Activated CD4-positive, alpha-beta memory T cell treated with anti-CD3 and anti-CD28 coated beads for 36 hours (primary cell): ENCODE measurements at regions not wholly inside any gene's neighbourhood (a gene's known extent, or its start where the extent isn't known, plus 50 kb on each side); places are given as distances from the start of the nearest gene placed in this dataset.
"Not testable (repeated sequence)": the region's sequence is repeated elsewhere in the genome, so short reads cannot be mapped to it uniquely, and the experiment has no call there.

ENCODE experiments used
- CTCF ChIA-PET: fragments of 350-600 bp; sonication (Branson Sonifier 250); formaldehyde crosslinking; loops from one replicate; lab custom pipeline; 2021; ENCODE audit warnings: antibody characterized with exemption, inconsistent platforms; lab: Charles Lee
- POLR2A ChIA-PET: fragments of 350-600 bp; sonication (Branson Sonifier 250); formaldehyde crosslinking; loops from one replicate; lab custom pipeline; 2021; ENCODE audit warnings: antibody characterized with exemption; lab: Charles Lee
- DNase-seq: peaks from one replicate; pipeline ENCODE4 v3.0.0-alpha.2; 2020
- H3K27ac Mint-ChIP-seq: one replicate; pipeline ENCODE4 v1.8.0; 2021; ENCODE audit warnings: mixed read lengths
- H3K27me3 Mint-ChIP-seq: one replicate; pipeline ENCODE4 v1.8.0; 2021; ENCODE audit warnings: mixed read lengths
- H3K36me3 Mint-ChIP-seq: one replicate; pipeline ENCODE4 v1.8.0; 2021; ENCODE audit warnings: mixed read lengths
- H3K4me1 Mint-ChIP-seq: one replicate; pipeline ENCODE4 v1.8.0; 2021; ENCODE audit warnings: low read depth, mixed read lengths
- H3K4me3 Mint-ChIP-seq: one replicate; pipeline ENCODE4 v1.8.0; 2021; ENCODE audit warnings: mild to moderate bottlenecking, mixed read lengths
- H3K9me3 Mint-ChIP-seq: one replicate; pipeline ENCODE4 v1.8.0; 2021; ENCODE audit warnings: mixed read lengths
- intact Hi-C: fragments of 100-400 bp; cut with micrococcal nuclease; formaldehyde crosslinking; loops from one replicate; pipeline ENCODE4 v1.15.1; 2023

- no peak for DNase-seq
- Mint-ChIP-seq H3K27ac (no peak overlapping the region), H3K9me3 (no peaks in the 10 kb centered on the region), H3K4me3 (no peak overlapping the region), H3K36me3 (no peaks in the 10 kb centered on the region), H3K27me3 (peaks cover 2% of the 10 kb centered on the region), H3K4me1 (no peaks in the 10 kb centered on the region)
- POLR2A ChIA-PET: no interaction called here
- CTCF ChIA-PET: no interaction called here
- intact Hi-C loops: no loop called here
These were observed 265.3 kb downstream of the KLF13 start for GRCh38 chr15:31591908-31592307.

- intact Hi-C loops: no loop called here
- Mint-ChIP-seq H3K27me3 (peaks cover 16% of the 10 kb centered on the region), H3K27ac (no peak overlapping the region), H3K4me3 (no peak overlapping the region), H3K36me3 (no peaks in the 10 kb centered on the region), H3K4me1 (no peaks in the 10 kb centered on the region), H3K9me3 (no peaks in the 10 kb centered on the region)
- no peak for DNase-seq
- POLR2A ChIA-PET: no interaction called here
- CTCF ChIA-PET: no interaction called here
These were observed 270.8 kb downstream of the KLF13 start for GRCh38 chr15:31597466-31597865.

- H3K27ac Mint-ChIP-seq: no peak overlapping the region
- no peaks in the 10 kb centered on the region for H3K36me3 Mint-ChIP-seq
- intact Hi-C loops: no loop called here
- no peak overlapping the region for H3K4me3 Mint-ChIP-seq
- H3K9me3 Mint-ChIP-seq: peaks cover 2% of the 10 kb centered on the region
- ChIA-PET POLR2A (no interaction called here), CTCF (no interaction called here)
- H3K27me3 Mint-ChIP-seq: peaks cover 16% of the 10 kb centered on the region
- H3K4me1 Mint-ChIP-seq: no peaks in the 10 kb centered on the region
- DNase-seq: no peak
These were observed 272.0 kb downstream of the KLF13 start for GRCh38 chr15:31598620-31599019.

GRCh38 chr15:31605467-31605931 is 278.9 kb downstream of the KLF13 start:
- H3K4me1 Mint-ChIP-seq: no peaks in the 10 kb centered on the region
- POLR2A ChIA-PET: no interaction called here

GRCh38 chr15:31606194-31606669 is 279.6 kb downstream of the KLF13 start:
- H3K9me3 Mint-ChIP-seq: peaks cover 2% of the 10 kb centered on the region
- CTCF ChIA-PET: no interaction called here
- H3K4me3 Mint-ChIP-seq: no peak overlapping the region
- intact Hi-C loops: no loop called here
- peaks cover 9% of the 10 kb centered on the region for H3K27me3 Mint-ChIP-seq
- DNase-seq: no peak
- no peak overlapping the region for H3K27ac Mint-ChIP-seq
- H3K36me3 Mint-ChIP-seq: no peaks in the 10 kb centered on the region
- no peaks in the 10 kb centered on the region for H3K4me1 Mint-ChIP-seq
- POLR2A ChIA-PET: no interaction called here

More at GRCh38 chr15:31605467-31605931, 278.9 kb downstream of the KLF13 start:
- H3K27ac Mint-ChIP-seq: no peak overlapping the region
- H3K27me3 Mint-ChIP-seq: peaks cover 13% of the 10 kb centered on the region
- CTCF ChIA-PET: no interaction called here
- intact Hi-C loops: no loop called here
- peaks cover 2% of the 10 kb centered on the region for H3K9me3 Mint-ChIP-seq
- H3K4me3 Mint-ChIP-seq: no peak overlapping the region
- DNase-seq: no peak
- H3K36me3 Mint-ChIP-seq: no peaks in the 10 kb centered on the region

GRCh38 chr15:31606931-31607497 is 280.4 kb downstream of the KLF13 start:
- H3K36me3 Mint-ChIP-seq: no peaks in the 10 kb centered on the region
- no peak overlapping the region for H3K27ac Mint-ChIP-seq
- intact Hi-C loops: no loop called here
- no peaks in the 10 kb centered on the region for H3K4me1 Mint-ChIP-seq
- DNase-seq: no peak
- H3K27me3 Mint-ChIP-seq: peaks cover 8% of the 10 kb centered on the region
- peaks cover 2% of the 10 kb centered on the region for H3K9me3 Mint-ChIP-seq
- no peak overlapping the region for H3K4me3 Mint-ChIP-seq
- ChIA-PET CTCF (no interaction called here), POLR2A (no interaction called here)

GRCh38 chr15:31607656-31608055 is 281.0 kb downstream of the KLF13 start:
- no peaks in the 10 kb centered on the region for H3K36me3 Mint-ChIP-seq
- peaks cover 9% of the 10 kb centered on the region for H3K27me3 Mint-ChIP-seq
- CTCF ChIA-PET: no interaction called here
- POLR2A ChIA-PET: no interaction called here
- peaks cover 2% of the 10 kb centered on the region for H3K9me3 Mint-ChIP-seq
- intact Hi-C loops: no loop called here
- H3K4me1 Mint-ChIP-seq: no peaks in the 10 kb centered on the region
- DNase-seq: no peak
- H3K27ac Mint-ChIP-seq: no peak overlapping the region
- no peak overlapping the region for H3K4me3 Mint-ChIP-seq

GRCh38 chr15:31609258-31609681 is 282.6 kb downstream of the KLF13 start:
- H3K4me1 Mint-ChIP-seq: no peaks in the 10 kb centered on the region
- no peaks in the 10 kb centered on the region for H3K9me3 Mint-ChIP-seq
- no peak overlapping the region for H3K27ac Mint-ChIP-seq
- CTCF ChIA-PET: no interaction called here
- POLR2A ChIA-PET: no interaction called here
- intact Hi-C loops: no loop called here
- no peak overlapping the region for H3K4me3 Mint-ChIP-seq
- H3K27me3 Mint-ChIP-seq: peaks cover 9% of the 10 kb centered on the region
- DNase-seq: no peak
- H3K36me3 Mint-ChIP-seq: no peaks in the 10 kb centered on the region

GRCh38 chr15:31609906-31610305 is 283.3 kb downstream of the KLF13 start:
- Mint-ChIP-seq H3K9me3 (no peaks in the 10 kb centered on the region), H3K36me3 (no peaks in the 10 kb centered on the region), H3K4me3 (no peak overlapping the region), H3K27me3 (peaks cover 9% of the 10 kb centered on the region), H3K4me1 (no peaks in the 10 kb centered on the region), H3K27ac (no peak overlapping the region)
- ChIA-PET POLR2A (no interaction called here), CTCF (no interaction called here)
- no peak for DNase-seq
- intact Hi-C loops: no loop called here

- no peaks in the 10 kb centered on the region for H3K4me1 Mint-ChIP-seq
- no peak for DNase-seq
- POLR2A ChIA-PET: no interaction called here
- H3K4me3 Mint-ChIP-seq: no peak overlapping the region
- H3K27me3 Mint-ChIP-seq: peaks cover 3% of the 10 kb centered on the region
- H3K27ac Mint-ChIP-seq: no peak overlapping the region
- intact Hi-C loops: no loop called here
- no peaks in the 10 kb centered on the region for H3K9me3 Mint-ChIP-seq
- CTCF ChIA-PET: no interaction called here
- no peaks in the 10 kb centered on the region for H3K36me3 Mint-ChIP-seq
These were observed 289.2 kb downstream of the KLF13 start for GRCh38 chr15:31615643-31616415.

GRCh38 chr15:31623297-31623696 is 296.7 kb downstream of the KLF13 start:
- H3K4me3 Mint-ChIP-seq, CTCF ChIA-PET, H3K27ac Mint-ChIP-seq, H3K36me3 Mint-ChIP-seq, POLR2A ChIA-PET, H3K9me3 Mint-ChIP-seq, intact Hi-C loops, H3K4me1 Mint-ChIP-seq, DNase-seq, H3K27me3 Mint-ChIP-seq: not testable (repeated sequence)

- intact Hi-C loops, H3K4me1 Mint-ChIP-seq, H3K9me3 Mint-ChIP-seq, H3K36me3 Mint-ChIP-seq, CTCF ChIA-PET, H3K27ac Mint-ChIP-seq, H3K4me3 Mint-ChIP-seq, H3K27me3 Mint-ChIP-seq, POLR2A ChIA-PET, DNase-seq: not testable (repeated sequence)
These were observed 297.5 kb downstream of the KLF13 start for GRCh38 chr15:31624115-31624514.

- H3K4me3 Mint-ChIP-seq, DNase-seq, POLR2A ChIA-PET, H3K27ac Mint-ChIP-seq, intact Hi-C loops, H3K36me3 Mint-ChIP-seq, CTCF ChIA-PET, H3K9me3 Mint-ChIP-seq: not testable (repeated sequence)
- Mint-ChIP-seq H3K27me3 (peaks cover 13% of the 10 kb centered on the region), H3K4me1 (peaks cover 10% of the 10 kb centered on the region)
These were observed 309.1 kb downstream of the KLF13 start for GRCh38 chr15:31635715-31636114.
